ENCODE measurements at regions not wholly inside any gene's neighbourhood (a gene's known extent, or its start where the extent isn't known, plus 50 kb on each side); places are given as distances from the start of the nearest gene placed in this dataset.
"Not testable (repeated sequence)": the region's sequence is repeated elsewhere in the genome, so short reads cannot be mapped to it uniquely, and the experiment has no call there.

GRCh38 chr3:101123081-101123480 lies 129.9 kb upstream of the ABI3BP start:
- Histone ChIP-seq H3K9me3 (ENCODE audit: control insufficient read depth in 1 of 2, low read length in 2 of 2) (no peaks in the 10 kb centered on the region), H3K36me3 (ENCODE audit: control insufficient read depth in 1 of 2, insufficient read depth in 2 of 2, low read length in 2 of 2) (no peaks in the 10 kb centered on the region), H3K9ac (ENCODE audit: low read depth in 1 of 2, low read length in 2 of 2) (no peak overlapping the region), H3K27me3 (ENCODE audit: control insufficient read depth in 1 of 2, insufficient read depth in 2 of 2, low read length in 2 of 2) (no peaks in the 10 kb centered on the region), H3K27ac (ENCODE audit: low read depth, low read length) (no peak overlapping the region), H3K4me3 (ENCODE audit: low read depth in 1 of 2, low read length in 2 of 2) (no peak overlapping the region), H3K4me1 (ENCODE audit: control insufficient read depth in 1 of 2, insufficient read depth in 2 of 2, low read length in 2 of 2) (peaks cover 0 to 8% of the 10 kb centered on the region in 2 donors)

- H3K27ac ChIP-seq (ENCODE audit: low read depth, low read length) = no peak overlapping the region
- peaks cover 0 to 8% of the 10 kb centered on the region in 2 donors for H3K4me1 ChIP-seq (ENCODE audit: control insufficient read depth in 1 of 2, insufficient read depth in 2 of 2, low read length in 2 of 2)
- H3K9me3 ChIP-seq (ENCODE audit: control insufficient read depth in 1 of 2, low read length in 2 of 2) = no peaks in the 10 kb centered on the region
- H3K36me3 ChIP-seq (ENCODE audit: control insufficient read depth in 1 of 2, insufficient read depth in 2 of 2, low read length in 2 of 2) = no peaks in the 10 kb centered on the region
- H3K9ac ChIP-seq (ENCODE audit: low read depth in 1 of 2, low read length in 2 of 2) = no peak overlapping the region
- H3K4me3 ChIP-seq (ENCODE audit: low read depth in 1 of 2, low read length in 2 of 2) = no peak overlapping the region
- H3K27me3 ChIP-seq (ENCODE audit: control insufficient read depth in 1 of 2, insufficient read depth in 2 of 2, low read length in 2 of 2) = no peaks in the 10 kb centered on the region
These were observed 129.5 kb upstream of the ABI3BP start for GRCh38 chr3:101122681-101123080.

- Histone ChIP-seq H3K9me3 (ENCODE audit: control insufficient read depth in 1 of 2, low read length in 2 of 2) (no peaks in the 10 kb centered on the region), H3K4me1 (ENCODE audit: control insufficient read depth in 1 of 2, insufficient read depth in 2 of 2, low read length in 2 of 2) (peaks cover 0 to 8% of the 10 kb centered on the region in 2 donors), H3K9ac (ENCODE audit: low read depth in 1 of 2, low read length in 2 of 2) (no peak overlapping the region), H3K4me3 (ENCODE audit: low read depth in 1 of 2, low read length in 2 of 2) (no peak overlapping the region), H3K36me3 (ENCODE audit: control insufficient read depth in 1 of 2, insufficient read depth in 2 of 2, low read length in 2 of 2) (no peaks in the 10 kb centered on the region), H3K27me3 (ENCODE audit: control insufficient read depth in 1 of 2, insufficient read depth in 2 of 2, low read length in 2 of 2) (no peaks in the 10 kb centered on the region), H3K27ac (ENCODE audit: low read depth, low read length) (no peak overlapping the region)
These were observed 126.8 kb upstream of the ABI3BP start for GRCh38 chr3:101120039-101120438.

DNA sequence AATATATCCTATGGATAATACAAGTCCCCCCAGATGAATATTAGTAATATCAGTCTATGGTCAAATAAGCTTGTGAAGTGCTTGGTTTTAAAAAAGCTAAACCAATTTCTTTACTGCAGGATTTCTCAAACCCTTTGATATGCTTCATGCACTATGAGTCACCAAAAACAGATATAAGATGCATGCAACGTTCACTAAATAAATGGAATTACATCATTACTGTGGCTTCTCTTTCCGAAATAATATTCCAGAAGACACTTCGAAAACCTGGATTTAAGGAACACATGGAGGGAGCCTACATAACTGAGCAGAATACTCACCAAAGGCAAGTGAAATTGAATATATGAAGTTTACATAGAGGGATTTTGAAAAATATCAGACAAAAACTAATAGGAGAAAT lies 126.3 kb upstream of the ABI3BP start:
- no peak overlapping the region for H3K27ac ChIP-seq (ENCODE audit: low read depth, low read length)

GRCh38 chr3:101117980-101118379 lies 124.8 kb upstream of the ABI3BP start:
- Histone ChIP-seq H3K9ac (ENCODE audit: low read depth in 1 of 2, low read length in 2 of 2) (no peak overlapping the region), H3K36me3 (ENCODE audit: control insufficient read depth in 1 of 2, insufficient read depth in 2 of 2, low read length in 2 of 2) (no peaks in the 10 kb centered on the region), H3K27me3 (ENCODE audit: control insufficient read depth in 1 of 2, insufficient read depth in 2 of 2, low read length in 2 of 2) (no peaks in the 10 kb centered on the region), H3K4me3 (ENCODE audit: low read depth in 1 of 2, low read length in 2 of 2) (no peak overlapping the region), H3K4me1 (ENCODE audit: control insufficient read depth in 1 of 2, insufficient read depth in 2 of 2, low read length in 2 of 2) (peaks cover 0 to 4% of the 10 kb centered on the region in 2 donors), H3K9me3 (ENCODE audit: control insufficient read depth in 1 of 2, low read length in 2 of 2) (no peaks in the 10 kb centered on the region), H3K27ac (ENCODE audit: low read depth, low read length) (no peak overlapping the region)

More for the DNA sequence above, 126.3 kb upstream of the ABI3BP start:
- Histone ChIP-seq H3K27me3 (ENCODE audit: control insufficient read depth in 1 of 2, insufficient read depth in 2 of 2, low read length in 2 of 2) (no peaks in the 10 kb centered on the region), H3K9ac (ENCODE audit: low read depth in 1 of 2, low read length in 2 of 2) (no peak overlapping the region), H3K36me3 (ENCODE audit: control insufficient read depth in 1 of 2, insufficient read depth in 2 of 2, low read length in 2 of 2) (no peaks in the 10 kb centered on the region), H3K9me3 (ENCODE audit: control insufficient read depth in 1 of 2, low read length in 2 of 2) (no peaks in the 10 kb centered on the region), H3K4me1 (ENCODE audit: control insufficient read depth in 1 of 2, insufficient read depth in 2 of 2, low read length in 2 of 2) (peaks cover 0 to 8% of the 10 kb centered on the region in 2 donors), H3K4me3 (ENCODE audit: low read depth in 1 of 2, low read length in 2 of 2) (no peak overlapping the region)

DNA sequence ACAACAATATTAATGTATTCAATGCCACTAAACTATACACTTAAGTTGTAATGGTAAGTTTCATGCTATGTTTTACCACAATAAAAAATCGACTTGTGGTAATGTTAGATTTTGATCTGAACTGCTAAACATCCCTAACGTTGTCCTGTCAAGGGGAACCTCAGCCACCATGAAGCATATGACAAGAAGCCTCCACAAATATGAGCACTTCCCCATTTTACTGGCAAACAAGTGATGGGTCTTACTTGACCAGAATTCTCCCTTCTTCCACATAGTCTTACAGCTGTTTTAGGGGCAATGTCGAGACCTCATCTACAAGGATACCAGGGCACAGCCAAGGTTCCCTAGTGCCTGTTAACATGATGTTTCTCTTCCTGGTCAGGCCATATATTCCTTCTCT lies 124.2 kb upstream of the ABI3BP start:
- H3K4me1 ChIP-seq (ENCODE audit: control insufficient read depth in 1 of 2, insufficient read depth in 2 of 2, low read length in 2 of 2) = peaks cover 0 to 2% of the 10 kb centered on the region in 2 donors
- H3K9ac ChIP-seq (ENCODE audit: low read depth in 1 of 2, low read length in 2 of 2) = no peak overlapping the region
- no peaks in the 10 kb centered on the region for H3K27me3 ChIP-seq (ENCODE audit: control insufficient read depth in 1 of 2, insufficient read depth in 2 of 2, low read length in 2 of 2)
- H3K27ac ChIP-seq (ENCODE audit: low read depth, low read length) = no peak overlapping the region
- H3K4me3 ChIP-seq (ENCODE audit: low read depth in 1 of 2, low read length in 2 of 2) = no peak overlapping the region
- H3K36me3 ChIP-seq (ENCODE audit: control insufficient read depth in 1 of 2, insufficient read depth in 2 of 2, low read length in 2 of 2) = no peaks in the 10 kb centered on the region
- H3K9me3 ChIP-seq (ENCODE audit: control insufficient read depth in 1 of 2, low read length in 2 of 2) = no peaks in the 10 kb centered on the region

- H3K9me3 ChIP-seq (ENCODE audit: control insufficient read depth in 1 of 2, low read length in 2 of 2); H3K4me1 ChIP-seq (ENCODE audit: control insufficient read depth in 1 of 2, insufficient read depth in 2 of 2, low read length in 2 of 2); H3K27ac ChIP-seq (ENCODE audit: low read depth, low read length); H3K27me3 ChIP-seq (ENCODE audit: control insufficient read depth in 1 of 2, insufficient read depth in 2 of 2, low read length in 2 of 2); H3K36me3 ChIP-seq (ENCODE audit: control insufficient read depth in 1 of 2, insufficient read depth in 2 of 2, low read length in 2 of 2); H3K4me3 ChIP-seq (ENCODE audit: low read depth in 1 of 2, low read length in 2 of 2); H3K9ac ChIP-seq (ENCODE audit: low read depth in 1 of 2, low read length in 2 of 2): not testable (repeated sequence)
These were observed 117.1 kb upstream of the ABI3BP start for GRCh38 chr3:101110295-101110694.

- no peak overlapping the region for H3K4me3 ChIP-seq (ENCODE audit: low read depth in 1 of 2, low read length in 2 of 2)
- no peak overlapping the region for H3K9ac ChIP-seq (ENCODE audit: low read depth in 1 of 2, low read length in 2 of 2)
- no peaks in the 10 kb centered on the region for H3K36me3 ChIP-seq (ENCODE audit: control insufficient read depth in 1 of 2, insufficient read depth in 2 of 2, low read length in 2 of 2)
- H3K27ac ChIP-seq (ENCODE audit: low read depth, low read length) = no peak overlapping the region
- no peaks in the 10 kb centered on the region for H3K27me3 ChIP-seq (ENCODE audit: control insufficient read depth in 1 of 2, insufficient read depth in 2 of 2, low read length in 2 of 2)
- H3K4me1 ChIP-seq (ENCODE audit: control insufficient read depth in 1 of 2, insufficient read depth in 2 of 2, low read length in 2 of 2) = no peaks in the 10 kb centered on the region
- H3K9me3 ChIP-seq (ENCODE audit: control insufficient read depth in 1 of 2, low read length in 2 of 2) = no peaks in the 10 kb centered on the region
These were observed 111.1 kb upstream of the ABI3BP start for GRCh38 chr3:101104321-101104720.

GRCh38 chr3:101102678-101103296 lies 109.6 kb upstream of the ABI3BP start:
- Histone ChIP-seq H3K27ac (ENCODE audit: low read depth, low read length) (no peak overlapping the region), H3K9me3 (ENCODE audit: control insufficient read depth in 1 of 2, low read length in 2 of 2) (no peaks in the 10 kb centered on the region), H3K4me3 (ENCODE audit: low read depth in 1 of 2, low read length in 2 of 2) (no peak overlapping the region), H3K4me1 (ENCODE audit: control insufficient read depth in 1 of 2, insufficient read depth in 2 of 2, low read length in 2 of 2) (no peaks in the 10 kb centered on the region), H3K9ac (ENCODE audit: low read depth in 1 of 2, low read length in 2 of 2) (no peak overlapping the region), H3K27me3 (ENCODE audit: control insufficient read depth in 1 of 2, insufficient read depth in 2 of 2, low read length in 2 of 2) (no peaks in the 10 kb centered on the region), H3K36me3 (ENCODE audit: control insufficient read depth in 1 of 2, insufficient read depth in 2 of 2, low read length in 2 of 2) (no peaks in the 10 kb centered on the region)

GRCh38 chr3:101100361-101101009 lies 107.3 kb upstream of the ABI3BP start:
- H3K4me1 ChIP-seq (ENCODE audit: control insufficient read depth in 1 of 2, insufficient read depth in 2 of 2, low read length in 2 of 2) = no peaks in the 10 kb centered on the region
- no peaks in the 10 kb centered on the region for H3K27me3 ChIP-seq (ENCODE audit: control insufficient read depth in 1 of 2, insufficient read depth in 2 of 2, low read length in 2 of 2)
- no peaks in the 10 kb centered on the region for H3K9me3 ChIP-seq (ENCODE audit: control insufficient read depth in 1 of 2, low read length in 2 of 2)
- H3K27ac ChIP-seq (ENCODE audit: low read depth, low read length) = no peak overlapping the region
- H3K36me3 ChIP-seq (ENCODE audit: control insufficient read depth in 1 of 2, insufficient read depth in 2 of 2, low read length in 2 of 2) = no peaks in the 10 kb centered on the region
- H3K9ac ChIP-seq (ENCODE audit: low read depth in 1 of 2, low read length in 2 of 2) = no peak overlapping the region
- no peak overlapping the region for H3K4me3 ChIP-seq (ENCODE audit: low read depth in 1 of 2, low read length in 2 of 2)
